Activated CD4-positive, alpha-beta T cell treated with anti-CD3 and anti-CD28 coated beads for 48 hours (primary cell): ENCODE measurements at regions not wholly inside any gene's neighbourhood (a gene's known extent, or its start where the extent isn't known, plus 50 kb on each side); places are given as distances from the start of the nearest gene placed in this dataset.

Experiments used
- DNase-seq: peaks from one replicate; pipeline ENCODE4 v3.0.0-alpha.2; 2020

- DNase-seq, result no peak
Observed at GRCh38 chr5:89044674-89045200, 161.8 kb upstream of the MEF2C start.

- no peak for DNase-seq
Observed at GRCh38 chr5:89043676-89044075, 160.7 kb upstream of the MEF2C start.

- DNase-seq, result no peak
Observed at GRCh38 chr5:89042746-89043145, 159.8 kb upstream of the MEF2C start.

- no peak for DNase-seq
Observed at GRCh38 chr5:89041976-89042375, 159.0 kb upstream of the MEF2C start.

DNA sequence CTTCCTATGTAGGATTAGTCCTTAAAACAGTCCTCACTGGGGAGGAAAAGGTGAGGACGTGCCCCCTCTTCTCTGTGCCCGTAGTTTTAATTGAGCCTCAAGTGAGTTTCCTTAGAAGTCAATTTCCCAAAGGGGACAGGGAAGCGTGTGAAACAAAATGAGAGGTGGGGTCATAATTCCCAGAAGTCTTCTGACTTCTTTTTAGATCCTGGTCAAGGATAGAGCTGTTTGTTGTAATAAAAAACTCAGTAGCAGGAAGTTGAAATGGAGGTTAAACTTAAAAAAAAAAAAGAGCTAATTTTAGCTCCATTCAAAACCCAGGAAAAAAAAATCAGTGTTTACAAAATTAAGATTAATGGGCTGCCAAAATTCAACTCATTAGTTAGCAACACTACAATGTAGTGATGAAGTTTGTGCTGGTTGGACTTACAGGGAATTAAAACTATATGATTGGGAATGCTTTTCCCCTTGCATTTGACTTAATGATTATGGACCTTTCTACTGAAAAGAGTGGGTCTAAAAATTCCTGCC is 158.3 kb upstream of the MEF2C start:
- no peak for DNase-seq

DNA sequence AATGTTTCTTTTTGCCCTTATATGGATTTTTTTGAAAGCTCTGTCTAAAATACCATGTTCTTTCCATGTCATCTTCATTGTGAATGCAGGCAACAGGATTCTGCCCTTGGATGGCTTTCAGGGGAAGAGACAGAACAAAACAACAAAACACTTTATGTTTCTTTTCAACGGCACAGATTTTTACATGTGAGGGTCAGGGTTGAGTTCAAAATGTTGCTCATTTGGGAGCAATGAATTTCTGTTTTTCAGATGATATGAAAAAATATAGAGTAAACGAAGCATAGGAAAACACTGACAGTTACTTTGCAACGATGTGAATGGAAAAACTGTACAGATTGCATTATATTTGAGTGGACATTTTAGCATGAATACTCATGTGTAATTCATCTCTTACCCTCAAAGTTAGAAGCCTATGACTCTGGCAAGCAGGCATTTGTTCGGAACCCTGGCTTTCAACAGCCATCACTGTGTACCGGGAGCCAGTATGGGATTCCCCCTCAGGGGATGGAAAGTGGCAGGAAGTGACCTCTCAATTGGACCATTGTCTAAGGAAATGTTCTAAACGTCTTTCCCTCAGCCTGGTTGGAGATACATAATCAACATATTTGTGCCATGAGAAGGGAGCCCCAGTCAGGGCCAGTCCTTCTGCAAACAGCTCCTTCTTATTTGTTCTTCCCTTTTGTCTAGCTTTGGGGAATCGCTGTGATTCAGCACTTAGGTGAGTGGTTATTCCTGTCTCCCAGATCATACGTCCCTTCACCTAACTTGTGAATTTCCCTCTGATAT is 153.9 kb upstream of the MEF2C start:
- no peak for DNase-seq

GRCh38 chr5:89036166-89036565 is 153.2 kb upstream of the MEF2C start:
- no peak for DNase-seq

GRCh38 chr5:89034588-89034987 is 151.6 kb upstream of the MEF2C start:
- no peak for DNase-seq

DNA sequence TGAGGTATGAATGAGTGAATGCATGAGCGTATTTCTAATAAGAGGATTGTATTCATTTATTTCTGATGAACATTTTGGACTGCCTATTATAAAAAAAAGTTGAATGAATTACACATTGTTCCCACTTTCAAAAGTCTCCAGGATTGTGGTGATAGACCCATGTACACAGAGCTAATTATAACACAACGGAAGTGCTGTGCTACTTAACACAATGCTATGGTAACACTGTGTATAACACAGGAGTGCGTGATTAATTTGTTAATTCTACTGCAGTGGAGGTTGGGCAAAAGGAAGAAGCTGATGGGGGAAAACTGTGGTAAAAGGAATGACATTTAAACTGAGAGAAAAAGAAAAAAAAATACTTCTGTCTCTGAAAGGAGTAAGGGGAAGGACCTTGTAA is 147.8 kb upstream of the MEF2C start:
- no peak for DNase-seq

- DNase-seq, result no peak
Observed at GRCh38 chr5:89028595-89029285, 145.8 kb upstream of the MEF2C start.

DNA sequence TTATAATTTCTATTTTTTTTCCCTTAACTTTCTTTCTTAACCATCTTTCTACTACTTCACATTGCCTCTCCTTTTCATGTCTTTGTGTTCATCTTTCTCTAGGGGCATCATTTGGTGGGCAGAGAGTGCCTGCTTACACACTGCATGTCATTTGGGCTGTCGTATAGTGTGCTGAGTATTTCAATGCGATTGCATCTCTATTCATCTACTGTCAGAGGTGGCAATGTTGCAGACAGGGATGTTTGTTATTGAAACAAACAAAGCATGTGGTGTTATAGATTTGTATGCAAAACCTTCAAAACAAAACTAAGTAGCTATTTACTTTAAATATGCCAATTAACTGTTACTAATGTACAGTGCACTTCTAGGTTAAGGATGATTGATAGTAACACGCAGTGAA is 141.1 kb upstream of the MEF2C start:
- DNase-seq, result no peak

- DNase-seq, result no peak
Observed at GRCh38 chr5:89020926-89021610, 138.1 kb upstream of the MEF2C start.

DNA sequence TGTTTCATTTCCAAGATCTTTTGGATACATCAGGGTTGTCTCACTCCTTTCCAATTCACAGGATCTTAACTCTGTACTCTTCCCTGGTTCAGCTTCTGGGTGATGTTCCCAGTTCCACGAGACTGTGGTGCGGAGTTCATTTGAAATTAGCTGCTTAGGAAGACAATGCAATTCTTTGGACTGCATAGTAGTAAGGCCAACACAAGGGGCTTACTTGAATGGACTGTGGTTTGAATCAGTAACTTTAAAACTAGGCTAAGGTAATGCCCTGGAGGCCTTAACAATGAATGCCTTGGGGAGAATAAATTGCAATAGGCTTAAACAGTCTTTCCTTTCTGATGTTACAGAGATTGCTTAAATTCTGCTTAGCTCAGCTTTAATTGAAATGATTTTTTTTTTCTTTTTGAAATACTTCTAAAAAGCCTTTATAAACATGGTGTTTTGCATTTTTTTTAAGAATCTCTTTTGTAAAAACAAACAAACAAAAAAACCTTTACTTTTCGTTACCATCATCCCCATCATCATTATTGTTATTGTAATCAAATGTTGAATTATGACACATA is 133.8 kb upstream of the MEF2C start:
- no peak for DNase-seq

GRCh38 chr5:89015409-89015808 is 132.4 kb upstream of the MEF2C start:
- DNase-seq, result no peak

DNA sequence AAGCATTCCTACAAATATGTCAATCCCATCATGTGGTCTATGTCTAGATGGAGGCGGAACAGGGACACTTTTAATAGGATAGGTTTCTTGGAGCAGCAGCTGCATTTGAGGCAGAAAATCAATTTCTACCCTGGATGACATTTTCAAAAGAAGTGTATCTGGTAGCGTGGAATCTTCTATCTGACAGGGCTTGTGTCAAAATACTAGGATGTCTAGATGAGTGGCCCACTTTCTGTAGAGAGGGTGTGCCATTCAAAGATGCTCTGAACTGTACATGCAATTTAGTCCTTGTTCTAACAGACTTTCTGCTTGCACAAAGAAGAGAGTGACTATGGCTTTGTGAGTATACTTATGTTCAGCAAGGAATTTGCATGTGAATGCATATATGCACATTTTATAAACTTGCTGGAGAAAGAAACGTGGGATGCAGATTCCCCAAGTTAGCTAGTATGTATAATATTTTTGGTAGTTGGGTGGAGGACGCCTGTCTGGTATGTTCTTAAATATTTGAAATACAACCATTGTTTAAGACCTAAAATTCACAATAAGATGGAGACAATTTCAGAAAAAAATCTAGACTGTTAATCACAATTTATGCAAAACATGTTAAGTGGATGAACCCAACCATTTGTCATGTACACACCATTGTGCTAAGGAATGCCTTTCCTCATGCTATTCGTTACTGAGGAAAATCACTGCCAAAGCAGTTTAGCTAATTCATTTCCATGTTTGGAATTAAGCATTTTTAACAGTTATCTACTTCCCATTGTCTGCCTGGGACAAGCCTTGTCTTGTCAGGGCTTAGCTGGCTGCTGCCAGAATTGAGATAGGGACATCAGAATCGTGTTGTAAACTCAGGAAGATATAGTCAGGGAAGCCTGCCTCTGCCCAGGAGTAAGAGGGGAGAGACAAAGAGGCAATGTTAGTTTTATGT is 129.1 kb upstream of the MEF2C start:
- no peak for DNase-seq

- no peak for DNase-seq
Observed at GRCh38 chr5:89010512-89010911, 127.5 kb upstream of the MEF2C start.

DNA sequence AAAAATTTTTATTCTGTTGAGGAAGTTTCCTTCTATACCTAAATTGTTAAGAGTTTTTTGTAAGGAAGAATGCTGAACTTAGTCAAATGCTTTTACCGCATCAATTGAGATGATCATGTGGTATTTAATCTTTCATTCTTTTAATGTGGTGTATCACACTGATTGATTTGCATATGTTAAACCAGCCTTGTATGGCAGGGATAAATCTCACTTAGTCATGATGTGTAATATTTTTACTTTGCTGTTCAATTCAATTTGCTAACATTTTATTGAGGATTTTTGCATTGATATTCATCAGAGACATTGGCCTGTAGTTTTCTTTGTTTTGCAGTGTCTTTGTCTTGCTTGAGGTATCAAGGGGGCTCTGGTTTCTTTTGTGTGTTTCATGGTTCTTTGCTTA is 125.3 kb upstream of the MEF2C start:
- no peak for DNase-seq

DNA sequence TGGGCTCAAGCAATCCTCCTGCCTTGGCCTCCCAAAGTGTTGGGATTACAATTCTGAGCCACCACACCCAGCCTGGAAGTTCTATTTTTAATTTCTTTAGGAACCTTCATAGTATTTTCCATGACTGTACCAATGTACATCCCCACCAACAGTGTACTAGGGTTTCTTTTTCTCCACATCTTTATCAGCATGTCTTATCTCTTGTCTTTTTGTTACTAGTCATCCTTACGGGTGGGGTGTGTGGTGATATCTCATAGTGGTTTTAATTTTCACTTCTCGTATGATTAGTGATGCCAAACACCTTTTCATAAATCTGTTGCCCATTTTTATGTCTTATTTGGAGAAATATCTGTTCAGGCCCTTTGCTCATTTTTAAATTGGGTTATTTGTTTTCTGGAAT is 123.0 kb upstream of the MEF2C start:
- DNase-seq, result no peak

DNA sequence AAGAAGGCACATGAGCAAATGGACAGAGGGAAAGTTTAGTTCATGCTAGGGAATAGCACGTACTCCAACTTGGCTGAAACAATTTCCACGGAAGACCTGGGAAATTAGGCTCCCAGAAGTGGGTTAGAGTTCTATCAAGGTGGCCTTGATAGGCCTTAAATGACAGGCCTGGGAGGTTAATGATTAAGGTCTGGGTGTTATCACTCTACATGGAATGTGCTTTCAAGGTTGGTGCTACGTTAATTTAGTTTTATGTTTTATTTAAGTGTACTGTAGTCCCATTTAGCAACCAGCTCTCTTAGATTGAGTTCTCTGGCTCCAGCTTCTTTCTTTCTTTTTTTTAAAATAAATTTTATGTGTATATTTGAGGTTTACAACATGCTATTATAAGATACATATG is 121.4 kb upstream of the MEF2C start:
- no peak for DNase-seq

DNA sequence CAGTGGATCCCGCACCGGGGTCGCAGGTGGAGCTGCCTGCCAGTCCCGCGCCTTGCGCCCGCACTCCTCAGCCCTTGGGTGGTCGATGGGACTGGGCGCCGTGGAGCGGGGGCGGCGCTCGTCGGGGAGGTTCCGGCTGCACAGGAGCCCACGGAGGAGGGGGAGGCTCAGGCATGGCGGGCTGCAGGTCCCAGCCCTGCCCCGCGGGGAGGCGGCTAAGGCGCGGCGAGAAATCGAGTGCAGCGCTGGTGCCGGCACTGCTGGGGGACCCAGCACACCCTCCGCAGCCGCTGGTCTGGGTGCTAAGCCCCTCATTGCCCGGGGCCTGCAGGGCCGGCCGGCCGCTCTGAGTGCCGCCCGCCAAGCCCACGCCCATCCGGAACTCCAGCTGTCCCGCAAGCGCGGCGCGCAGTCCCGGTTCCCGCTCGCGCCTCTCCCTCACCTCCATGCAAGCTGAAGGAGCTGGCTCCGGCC is 120.6 kb upstream of the MEF2C start:
- no peak for DNase-seq

- DNase-seq, result no peak
Observed at GRCh38 chr5:88999853-89000252, 116.9 kb upstream of the MEF2C start.

DNA sequence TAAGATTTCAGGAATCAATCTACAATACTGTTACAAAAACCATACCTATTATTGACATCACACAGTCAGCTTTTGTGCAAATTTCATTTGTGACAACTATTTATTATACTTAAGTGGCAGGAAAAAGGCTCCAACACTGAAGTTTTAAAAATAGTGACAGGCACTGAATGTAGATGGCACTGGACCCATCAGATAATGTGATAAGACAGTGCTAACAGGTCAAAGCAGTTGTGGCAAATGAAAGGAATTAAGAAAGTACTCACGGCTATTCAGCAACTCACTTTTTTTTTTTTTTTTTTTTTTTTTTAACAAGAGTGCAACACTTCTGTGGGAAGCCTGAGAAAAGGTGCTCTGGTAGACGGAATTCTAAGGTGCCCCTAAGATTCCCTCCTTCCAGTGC is 115.0 kb upstream of the MEF2C start:
- no peak for DNase-seq
